H9 (cell line): ENCODE measurements at regions not wholly inside any gene's neighbourhood (a gene's known extent, or its start where the extent isn't known, plus 50 kb on each side); places are given as distances from the start of the nearest gene placed in this dataset.

Experiments
- DNase-seq: peaks from one replicate; pipeline ENCODE4 v3.0.0-alpha.2; 2017
- H2AFZ ChIP-seq: one replicate; pipeline ENCODE4 v1.6.1; 2013; ENCODE audit warnings: mild to moderate bottlenecking, low read length, control low read depth, moderate library complexity
- H2AK5ac ChIP-seq: 2 replicates; pipeline ENCODE4 v1.6.1; 2013; ENCODE audit warnings: low read length, control low read depth, mixed read lengths; ENCODE audit not compliant: insufficient read length
- H2BK120ac ChIP-seq: one replicate; pipeline ENCODE4 v1.6.1; 2013; ENCODE audit warnings: low read depth, mild to moderate bottlenecking, low read length, control low read depth, inconsistent platforms; ENCODE audit not compliant: poor library complexity, severe bottlenecking
- H2BK12ac ChIP-seq: 2 replicates; pipeline ENCODE4 v1.6.1; 2013; ENCODE audit warnings: low read length, control low read depth, mixed read lengths, low read depth; ENCODE audit not compliant: insufficient read length
- H2BK15ac ChIP-seq: 2 replicates; pipeline ENCODE4 v1.6.1; 2013; ENCODE audit warnings: low read depth, low read length, control low read depth
- H2BK20ac ChIP-seq: one replicate; pipeline ENCODE4 v1.6.1; 2013; ENCODE audit warnings: low read depth, mild to moderate bottlenecking, low read length, control low read depth, inconsistent platforms; ENCODE audit not compliant: poor library complexity, severe bottlenecking
- H2BK5ac ChIP-seq: 2 replicates; pipeline ENCODE4 v1.6.1; 2013; ENCODE audit warnings: low read length, control low read depth, mixed read lengths; ENCODE audit not compliant: insufficient read length
- H3K14ac ChIP-seq: 2 replicates; pipeline ENCODE4 v1.6.1; 2013; ENCODE audit warnings: low read length, control low read depth; ENCODE audit not compliant: insufficient read depth
- H3K18ac ChIP-seq: 2 replicates; pipeline ENCODE4 v1.6.1; 2013; ENCODE audit warnings: low read depth, mild to moderate bottlenecking, mixed read lengths, low read length, control low read depth; ENCODE audit not compliant: insufficient read length
- H3K23ac ChIP-seq: 2 replicates; pipeline ENCODE4 v1.6.1; 2013; ENCODE audit warnings: low read length, control low read depth, mixed read lengths, low read depth; ENCODE audit not compliant: insufficient read length
- H3K23me2 ChIP-seq: 2 replicates; pipeline ENCODE4 v1.6.1; 2013; ENCODE audit warnings: low read depth, mild to moderate bottlenecking, mixed read lengths, low read length, control low read depth; ENCODE audit not compliant: insufficient read length, poor library complexity, severe bottlenecking
- H3K27ac ChIP-seq: 2 replicates; pipeline ENCODE4 v1.5.1; 2013; ENCODE audit warnings: low read length, control low read depth, mixed read lengths, low read depth; ENCODE audit not compliant: insufficient read length
- H3K27me3 ChIP-seq: 2 replicates; pipeline ENCODE4 v1.6.1; 2013; ENCODE audit warnings: low read length, control low read depth, inconsistent platforms; ENCODE audit not compliant: insufficient read depth
- H3K4ac ChIP-seq: 2 replicates; pipeline ENCODE4 v1.6.1; 2013; ENCODE audit warnings: low read depth, mild to moderate bottlenecking, control low read depth, inconsistent platforms, low read length, moderate library complexity
- H3K4me1 ChIP-seq: 2 replicates; pipeline ENCODE4 v1.6.1; 2013; ENCODE audit warnings: low read length, control low read depth, inconsistent platforms; ENCODE audit not compliant: insufficient read depth
- H3K4me2 ChIP-seq: 2 replicates; pipeline ENCODE4 v1.6.1; 2013; ENCODE audit warnings: low read length, control low read depth, mixed read lengths; ENCODE audit not compliant: insufficient read length, insufficient read depth
- H3K56ac ChIP-seq: 2 replicates; pipeline ENCODE4 v1.6.1; 2013; ENCODE audit warnings: low read depth, mild to moderate bottlenecking, mixed read lengths, low read length, control low read depth; ENCODE audit not compliant: insufficient read length
- H3K79me1 ChIP-seq: 2 replicates; pipeline ENCODE4 v1.6.1; 2013; ENCODE audit warnings: low read depth, mild to moderate bottlenecking, moderate library complexity, low read length, control low read depth, inconsistent platforms; ENCODE audit not compliant: insufficient read depth, poor library complexity, severe bottlenecking
- H3K79me2 ChIP-seq: 2 replicates; pipeline ENCODE4 v1.6.1; 2013; ENCODE audit warnings: low read length, control low read depth, inconsistent platforms; ENCODE audit not compliant: insufficient read depth
- H3K9ac ChIP-seq: 2 replicates; pipeline ENCODE4 v1.6.1; 2013; ENCODE audit warnings: low read length, control low read depth, mixed read lengths; ENCODE audit not compliant: insufficient read length; ENCODE audit errors: extremely low read depth
- H3K9me3 ChIP-seq: one replicate; pipeline ENCODE4 v1.6.1; 2013; ENCODE audit warnings: low read depth, low read length, inconsistent platforms; ENCODE audit not compliant: control insufficient read depth
- H3T11ph ChIP-seq: one replicate; pipeline ENCODE4 v1.6.1; 2013; ENCODE audit warnings: mild to moderate bottlenecking, low read length, control low read depth, inconsistent platforms
- H4K20me1 ChIP-seq: one replicate; pipeline ENCODE4 v1.6.1; 2013; ENCODE audit not compliant: control insufficient read depth, insufficient read length, insufficient read depth
- H4K5ac ChIP-seq: 2 replicates; pipeline ENCODE4 v1.6.1; 2013; ENCODE audit warnings: low read depth, mild to moderate bottlenecking, mixed read lengths, low read length, control low read depth; ENCODE audit not compliant: insufficient read length
- H4K8ac ChIP-seq: replicated peaks from 2 replicates; pipeline ENCODE4 v1.6.1; 2013; ENCODE audit warnings: low read length, control low read depth, mixed read lengths, low read depth; ENCODE audit not compliant: insufficient read length
- H4K91ac ChIP-seq: 2 replicates; pipeline ENCODE4 v1.6.1; 2013; ENCODE audit warnings: low read depth, mild to moderate bottlenecking, moderate library complexity, mixed read lengths, low read length, control low read depth; ENCODE audit not compliant: insufficient read length
- H3K27ac Mint-ChIP-seq, 3 experiments: 2 replicates in 2 of 3; 3 replicates in 1 of 3; pipeline ENCODE4 v1.8.0; 2020 to 2021; ENCODE audit warnings: mixed read lengths in 3 of 3, mild to moderate bottlenecking in 1 of 3, moderate library complexity in 1 of 3
- H3K27me3 Mint-ChIP-seq: 2 replicates; pipeline ENCODE4 v1.8.0; 2021; ENCODE audit warnings: low read depth, mild to moderate bottlenecking, moderate library complexity, mixed read lengths
- H3K36me3 Mint-ChIP-seq, 3 experiments: 2 replicates in 2 of 3; 3 replicates in 1 of 3; pipeline ENCODE4 v1.8.0; 2020 to 2021; ENCODE audit warnings: low read depth in 3 of 3, mixed read lengths in 3 of 3; ENCODE audit not compliant: insufficient read depth in 1 of 3
- H3K4me1 Mint-ChIP-seq, 2 experiments: 2 replicates each; pipeline ENCODE4 v1.8.0; 2020; ENCODE audit warnings: mixed read lengths in 2 of 2
- H3K4me3 Mint-ChIP-seq, 2 experiments: 2 replicates in 1 of 2; 3 replicates in 1 of 2; pipeline ENCODE4 v1.8.0; 2020 to 2021; ENCODE audit warnings: mild to moderate bottlenecking in 2 of 2, mixed read lengths in 2 of 2, moderate library complexity in 1 of 2
- H3K9me3 Mint-ChIP-seq, 2 experiments: 2 replicates in 1 of 2; 3 replicates in 1 of 2; pipeline ENCODE4 v1.8.0; 2020; ENCODE audit warnings: mild to moderate bottlenecking in 2 of 2, mixed read lengths in 2 of 2, moderate library complexity in 1 of 2
- CTCF ChIP-seq: fragments of 200-600 bp; sonication (generic); conservative IDR thresholded peaks from 3 replicates; pipeline ENCODE4 v1.8.0; 2021; ENCODE audit warnings: antibody characterized with exemption, mild to moderate bottlenecking
- whole genome bisulfite sequencing: extraction: QIAGEN DNeasy Blood & Tissue Kit; methylation state at CpG from one replicate; pipeline ENCODE4 v1.1.7; 2013; ENCODE audit warnings: missing lambda C conversion rate, low lambda C conversion rate, mixed read lengths; ENCODE audit not compliant: insufficient read length; ENCODE audit errors: extremely low coverage; 5-methylcytosine and 5-hydroxymethylcytosine counted together

- Mint-ChIP-seq H3K4me3 (no peak overlapping the region), H3K9me3 (no peaks in the 10 kb centered on the region), H3K36me3 (no peaks in the 10 kb centered on the region), H3K4me1 (peaks cover 10 to 11% of the 10 kb centered on the region in 2 experiments), H3K27ac (no peak overlapping the region), H3K27me3 (peaks cover 2% of the 10 kb centered on the region)
- Histone ChIP-seq H2BK15ac (no peak overlapping the region), H3K18ac (no peak overlapping the region), H4K5ac (no peak overlapping the region), H3K56ac (no peak overlapping the region), H2AK5ac (no peak overlapping the region), H3K27ac (no peak overlapping the region), H2AFZ (no peak overlapping the region), H3K79me2 (no peaks in the 10 kb centered on the region), H2BK20ac (no peak overlapping the region), H3K23ac (no peak overlapping the region), H3K4me1 (0 out of 2 replicates have a peak, but pooled peaks cover 2% of the 10 kb centered on the region), H2BK120ac (no peak overlapping the region), H3K4me2 (no peak overlapping the region), H3K9me3 (no peaks in the 10 kb centered on the region), H2BK5ac (no peak overlapping the region), H2BK12ac (no peak overlapping the region), H4K91ac (no peak overlapping the region), H3K14ac (no peak overlapping the region), H3T11ph (no peak overlapping the region), H3K9ac (no peak overlapping the region), H3K79me1 (no peaks in the 10 kb centered on the region), H4K8ac (no peak overlapping the region), H4K20me1 (no peaks in the 10 kb centered on the region), H3K23me2 (no peaks in the 10 kb centered on the region), H3K27me3 (no peaks in the 10 kb centered on the region), H3K4ac (no peak overlapping the region)
- WGBS, result no CpG with 5 or more reads among the region's 1 CpG
- DNase-seq, result no peak
- TF ChIP-seq CTCF, result no peak
Observed at GRCh38 chr6:40844246-40844645, 194.8 kb downstream of the UNC5CL start.
